ENCODE measurements at regions not wholly inside any gene's neighbourhood (a gene's known extent, or its start where the extent isn't known, plus 50 kb on each side); places are given as distances from the start of the nearest gene placed in this dataset.

GRCh38 chr5:1942630-1943029 lies 59.9 kb upstream of the IRX4 start:
- Histone ChIP-seq H3K9me3 (ENCODE audit: control insufficient read depth, low read length) (no peaks in the 10 kb centered on the region), H3K4me1 (ENCODE audit: control insufficient read depth, insufficient read depth, low read length, poor library complexity, severe bottlenecking) (no peaks in the 10 kb centered on the region), H3K27ac (ENCODE audit: insufficient read depth, low read length, poor library complexity, severe bottlenecking) (no peak overlapping the region), H3K36me3 (ENCODE audit: control insufficient read depth, insufficient read depth, low read length) (no peaks in the 10 kb centered on the region), H3K27me3 (replicated peaks; ENCODE audit: control insufficient read depth, insufficient read depth, low read length, poor library complexity, severe bottlenecking) (no peaks in the 10 kb centered on the region), H3K4me3 (ENCODE audit: insufficient read depth, low read depth, low read length, poor library complexity, severe bottlenecking) (no peak overlapping the region)
- no peak for DNase-seq

- no peaks in the 10 kb centered on the region for H3K36me3 ChIP-seq (ENCODE audit: control insufficient read depth, insufficient read depth, low read length)
- H3K4me1 ChIP-seq (ENCODE audit: control insufficient read depth, insufficient read depth, low read length, poor library complexity, severe bottlenecking) = no peaks in the 10 kb centered on the region
- H3K4me3 ChIP-seq (ENCODE audit: insufficient read depth, low read depth, low read length, poor library complexity, severe bottlenecking) = no peak overlapping the region
- H3K9me3 ChIP-seq (ENCODE audit: control insufficient read depth, low read length) = no peaks in the 10 kb centered on the region
- no peak for DNase-seq
- no peak overlapping the region for H3K27ac ChIP-seq (ENCODE audit: insufficient read depth, low read length, poor library complexity, severe bottlenecking)
- H3K27me3 ChIP-seq (replicated peaks; ENCODE audit: control insufficient read depth, insufficient read depth, low read length, poor library complexity, severe bottlenecking) = no peaks in the 10 kb centered on the region
Measured at GRCh38 chr5:1942158-1942557, 59.4 kb upstream of the IRX4 start.

- H3K9me3 ChIP-seq (ENCODE audit: control insufficient read depth, low read length) = no peaks in the 10 kb centered on the region
- H3K27ac ChIP-seq (ENCODE audit: insufficient read depth, low read length, poor library complexity, severe bottlenecking) = no peak overlapping the region
- H3K4me1 ChIP-seq (ENCODE audit: control insufficient read depth, insufficient read depth, low read length, poor library complexity, severe bottlenecking) = no peaks in the 10 kb centered on the region
- DNase-seq = no peak
- no peaks in the 10 kb centered on the region for H3K36me3 ChIP-seq (ENCODE audit: control insufficient read depth, insufficient read depth, low read length)
- H3K4me3 ChIP-seq (ENCODE audit: insufficient read depth, low read depth, low read length, poor library complexity, severe bottlenecking) = no peak overlapping the region
- no peaks in the 10 kb centered on the region for H3K27me3 ChIP-seq (replicated peaks; ENCODE audit: control insufficient read depth, insufficient read depth, low read length, poor library complexity, severe bottlenecking)
Measured at GRCh38 chr5:1939256-1939655, 56.5 kb upstream of the IRX4 start.

GRCh38 chr5:1938310-1939000 lies 55.7 kb upstream of the IRX4 start:
- H3K4me1 ChIP-seq (ENCODE audit: control insufficient read depth, insufficient read depth, low read length, poor library complexity, severe bottlenecking) = no peaks in the 10 kb centered on the region

GRCh38 chr5:1937590-1937989 lies 54.9 kb upstream of the IRX4 start:
- Histone ChIP-seq H3K4me1 (ENCODE audit: control insufficient read depth, insufficient read depth, low read length, poor library complexity, severe bottlenecking) (no peaks in the 10 kb centered on the region), H3K27ac (ENCODE audit: insufficient read depth, low read length, poor library complexity, severe bottlenecking) (no peak overlapping the region), H3K36me3 (ENCODE audit: control insufficient read depth, insufficient read depth, low read length) (no peaks in the 10 kb centered on the region), H3K9me3 (ENCODE audit: control insufficient read depth, low read length) (no peaks in the 10 kb centered on the region), H3K4me3 (ENCODE audit: insufficient read depth, low read depth, low read length, poor library complexity, severe bottlenecking) (no peak overlapping the region), H3K27me3 (replicated peaks; ENCODE audit: control insufficient read depth, insufficient read depth, low read length, poor library complexity, severe bottlenecking) (no peaks in the 10 kb centered on the region)
- no peak for DNase-seq

More at GRCh38 chr5:1938310-1939000, 55.7 kb upstream of the IRX4 start:
- Histone ChIP-seq H3K27ac (ENCODE audit: insufficient read depth, low read length, poor library complexity, severe bottlenecking) (no peak overlapping the region), H3K9me3 (ENCODE audit: control insufficient read depth, low read length) (no peaks in the 10 kb centered on the region), H3K36me3 (ENCODE audit: control insufficient read depth, insufficient read depth, low read length) (no peaks in the 10 kb centered on the region), H3K27me3 (replicated peaks; ENCODE audit: control insufficient read depth, insufficient read depth, low read length, poor library complexity, severe bottlenecking) (no peaks in the 10 kb centered on the region), H3K4me3 (ENCODE audit: insufficient read depth, low read depth, low read length, poor library complexity, severe bottlenecking) (no peak overlapping the region)
- DNase-seq = no peak

GRCh38 chr5:1936901-1937300 lies 54.2 kb upstream of the IRX4 start:
- H3K27ac ChIP-seq (ENCODE audit: insufficient read depth, low read length, poor library complexity, severe bottlenecking) = no peak overlapping the region
- H3K4me1 ChIP-seq (ENCODE audit: control insufficient read depth, insufficient read depth, low read length, poor library complexity, severe bottlenecking) = no peaks in the 10 kb centered on the region
- H3K4me3 ChIP-seq (ENCODE audit: insufficient read depth, low read depth, low read length, poor library complexity, severe bottlenecking) = no peak overlapping the region
- H3K36me3 ChIP-seq (ENCODE audit: control insufficient read depth, insufficient read depth, low read length) = no peaks in the 10 kb centered on the region
- no peaks in the 10 kb centered on the region for H3K27me3 ChIP-seq (replicated peaks; ENCODE audit: control insufficient read depth, insufficient read depth, low read length, poor library complexity, severe bottlenecking)
- DNase-seq = no peak
- no peaks in the 10 kb centered on the region for H3K9me3 ChIP-seq (ENCODE audit: control insufficient read depth, low read length)

GRCh38 chr5:1936413-1936812 lies 53.7 kb upstream of the IRX4 start:
- no peaks in the 10 kb centered on the region for H3K9me3 ChIP-seq (ENCODE audit: control insufficient read depth, low read length)
- H3K27ac ChIP-seq (ENCODE audit: insufficient read depth, low read length, poor library complexity, severe bottlenecking) = no peak overlapping the region
- H3K27me3 ChIP-seq (replicated peaks; ENCODE audit: control insufficient read depth, insufficient read depth, low read length, poor library complexity, severe bottlenecking) = no peaks in the 10 kb centered on the region
- DNase-seq = no peak
- no peaks in the 10 kb centered on the region for H3K36me3 ChIP-seq (ENCODE audit: control insufficient read depth, insufficient read depth, low read length)
- no peak overlapping the region for H3K4me3 ChIP-seq (ENCODE audit: insufficient read depth, low read depth, low read length, poor library complexity, severe bottlenecking)
- H3K4me1 ChIP-seq (ENCODE audit: control insufficient read depth, insufficient read depth, low read length, poor library complexity, severe bottlenecking) = no peaks in the 10 kb centered on the region

- H3K27ac ChIP-seq (ENCODE audit: insufficient read depth, low read length, poor library complexity, severe bottlenecking) = no peak overlapping the region
- no peaks in the 10 kb centered on the region for H3K36me3 ChIP-seq (ENCODE audit: control insufficient read depth, insufficient read depth, low read length)
- no peaks in the 10 kb centered on the region for H3K9me3 ChIP-seq (ENCODE audit: control insufficient read depth, low read length)
- H3K4me1 ChIP-seq (ENCODE audit: control insufficient read depth, insufficient read depth, low read length, poor library complexity, severe bottlenecking) = no peaks in the 10 kb centered on the region
- no peak overlapping the region for H3K4me3 ChIP-seq (ENCODE audit: insufficient read depth, low read depth, low read length, poor library complexity, severe bottlenecking)
- no peak for DNase-seq
- no peaks in the 10 kb centered on the region for H3K27me3 ChIP-seq (replicated peaks; ENCODE audit: control insufficient read depth, insufficient read depth, low read length, poor library complexity, severe bottlenecking)
Measured at GRCh38 chr5:1934801-1935429, 52.2 kb upstream of the IRX4 start.

- DNase-seq = no peak
- H3K36me3 ChIP-seq (ENCODE audit: control insufficient read depth, insufficient read depth, low read length) = no peaks in the 10 kb centered on the region
- no peaks in the 10 kb centered on the region for H3K4me1 ChIP-seq (ENCODE audit: control insufficient read depth, insufficient read depth, low read length, poor library complexity, severe bottlenecking)
- H3K4me3 ChIP-seq (ENCODE audit: insufficient read depth, low read depth, low read length, poor library complexity, severe bottlenecking) = no peak overlapping the region
- no peaks in the 10 kb centered on the region for H3K9me3 ChIP-seq (ENCODE audit: control insufficient read depth, low read length)
- H3K27me3 ChIP-seq (replicated peaks; ENCODE audit: control insufficient read depth, insufficient read depth, low read length, poor library complexity, severe bottlenecking) = no peaks in the 10 kb centered on the region
- H3K27ac ChIP-seq (ENCODE audit: insufficient read depth, low read length, poor library complexity, severe bottlenecking) = no peak overlapping the region
Measured at GRCh38 chr5:1934056-1934394, 51.3 kb upstream of the IRX4 start.

GRCh38 chr5:1933364-1934055 lies 50.8 kb upstream of the IRX4 start:
- Histone ChIP-seq H3K4me1 (ENCODE audit: control insufficient read depth, insufficient read depth, low read length, poor library complexity, severe bottlenecking) (no peaks in the 10 kb centered on the region), H3K27ac (ENCODE audit: insufficient read depth, low read length, poor library complexity, severe bottlenecking) (no peak overlapping the region), H3K9me3 (ENCODE audit: control insufficient read depth, low read length) (no peaks in the 10 kb centered on the region), H3K36me3 (ENCODE audit: control insufficient read depth, insufficient read depth, low read length) (no peaks in the 10 kb centered on the region), H3K27me3 (replicated peaks; ENCODE audit: control insufficient read depth, insufficient read depth, low read length, poor library complexity, severe bottlenecking) (no peaks in the 10 kb centered on the region), H3K4me3 (ENCODE audit: insufficient read depth, low read depth, low read length, poor library complexity, severe bottlenecking) (no peak overlapping the region)
- no peak for DNase-seq
